ENCODE measurements at regions not wholly inside any gene's neighbourhood (a gene's known extent, or its start where the extent isn't known, plus 50 kb on each side); places are given as distances from the start of the nearest gene placed in this dataset.
"Not testable (repeated sequence)": the region's sequence is repeated elsewhere in the genome, so short reads cannot be mapped to it uniquely, and the experiment has no call there.

DNA sequence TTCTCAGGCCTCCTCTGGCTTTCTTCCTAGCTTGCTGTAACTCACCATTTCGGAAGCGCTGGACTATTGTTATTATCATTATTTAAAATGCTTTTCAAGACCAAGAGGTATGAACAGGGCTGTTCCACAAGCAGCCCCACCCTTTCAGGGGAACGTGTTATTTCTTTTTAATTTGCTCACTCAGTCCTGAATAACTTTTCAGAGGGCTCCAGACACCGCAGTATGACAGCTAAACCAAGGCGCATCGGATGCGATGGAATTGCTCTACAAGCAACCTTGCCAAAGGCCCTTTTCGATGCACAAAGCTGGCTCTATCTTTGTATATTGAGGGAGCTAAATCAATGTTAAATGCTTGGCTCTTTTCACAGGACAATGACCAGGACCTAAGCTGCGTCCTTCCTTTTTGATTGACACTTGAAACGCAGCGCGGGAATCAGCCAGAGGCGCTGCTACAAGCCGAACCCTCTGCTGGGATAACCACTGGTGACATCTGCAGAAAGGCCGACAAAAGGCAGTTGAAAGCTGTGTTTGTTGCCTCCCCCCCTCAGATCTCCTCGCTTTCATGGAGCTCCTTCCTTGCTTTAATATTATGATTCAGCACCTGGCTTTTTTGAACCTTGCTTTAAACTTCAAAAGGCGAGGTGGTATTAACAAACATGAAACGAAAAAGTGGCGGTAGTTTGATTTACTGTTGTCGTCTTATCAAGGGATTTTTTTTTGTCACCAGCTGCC is 204.7 kb upstream of the PROX1 start:
- no peak overlapping the region for H3K4me3 ChIP-seq (ENCODE audit: low read length)
- no peaks in the 10 kb centered on the region for H3K27me3 ChIP-seq (ENCODE audit: control insufficient read depth, insufficient read depth, low read length)
- no peaks in the 10 kb centered on the region for H3K9me3 ChIP-seq (replicated peaks; ENCODE audit: low read length)
- H3K4me2 ChIP-seq (ENCODE audit: low read length) = no peak overlapping the region
- no peaks in the 10 kb centered on the region for H3K36me3 ChIP-seq (ENCODE audit: insufficient read depth, low read length)
- H3K4me1 ChIP-seq (ENCODE audit: control insufficient read depth, insufficient read depth, low read length) = no peaks in the 10 kb centered on the region
- no peak overlapping the region for H3K9ac ChIP-seq (ENCODE audit: low read depth, low read length)

GRCh38 chr1:213783893-213784292 is 203.9 kb upstream of the PROX1 start:
- H3K4me3 ChIP-seq (ENCODE audit: low read length) = no peak overlapping the region
- no peaks in the 10 kb centered on the region for H3K36me3 ChIP-seq (ENCODE audit: insufficient read depth, low read length)
- H3K9ac ChIP-seq (ENCODE audit: low read depth, low read length) = no peak overlapping the region
- no peaks in the 10 kb centered on the region for H3K4me1 ChIP-seq (ENCODE audit: control insufficient read depth, insufficient read depth, low read length)
- H3K9me3 ChIP-seq (replicated peaks; ENCODE audit: low read length) = no peaks in the 10 kb centered on the region
- no peaks in the 10 kb centered on the region for H3K27me3 ChIP-seq (ENCODE audit: control insufficient read depth, insufficient read depth, low read length)
- no peak overlapping the region for H3K4me2 ChIP-seq (ENCODE audit: low read length)

- Histone ChIP-seq H3K4me1 (ENCODE audit: control insufficient read depth, insufficient read depth, low read length) (no peaks in the 10 kb centered on the region), H3K27me3 (ENCODE audit: control insufficient read depth, insufficient read depth, low read length) (no peaks in the 10 kb centered on the region), H3K36me3 (ENCODE audit: insufficient read depth, low read length) (no peaks in the 10 kb centered on the region), H3K9ac (ENCODE audit: low read depth, low read length) (no peak overlapping the region), H3K4me3 (ENCODE audit: low read length) (no peak overlapping the region), H3K4me2 (ENCODE audit: low read length) (no peak overlapping the region), H3K9me3 (replicated peaks; ENCODE audit: low read length) (no peaks in the 10 kb centered on the region)
Observed at GRCh38 chr1:213786683-213787082, 201.1 kb upstream of the PROX1 start.

- no peaks in the 10 kb centered on the region for H3K9me3 ChIP-seq (replicated peaks; ENCODE audit: low read length)
- no peaks in the 10 kb centered on the region for H3K36me3 ChIP-seq (ENCODE audit: insufficient read depth, low read length)
- no peak overlapping the region for H3K4me2 ChIP-seq (ENCODE audit: low read length)
- no peaks in the 10 kb centered on the region for H3K27me3 ChIP-seq (ENCODE audit: control insufficient read depth, insufficient read depth, low read length)
- H3K4me1 ChIP-seq (ENCODE audit: control insufficient read depth, insufficient read depth, low read length) = no peaks in the 10 kb centered on the region
- no peak overlapping the region for H3K4me3 ChIP-seq (ENCODE audit: low read length)
- H3K9ac ChIP-seq (ENCODE audit: low read depth, low read length) = no peak overlapping the region
Observed at GRCh38 chr1:213790565-213790964, 197.2 kb upstream of the PROX1 start.

DNA sequence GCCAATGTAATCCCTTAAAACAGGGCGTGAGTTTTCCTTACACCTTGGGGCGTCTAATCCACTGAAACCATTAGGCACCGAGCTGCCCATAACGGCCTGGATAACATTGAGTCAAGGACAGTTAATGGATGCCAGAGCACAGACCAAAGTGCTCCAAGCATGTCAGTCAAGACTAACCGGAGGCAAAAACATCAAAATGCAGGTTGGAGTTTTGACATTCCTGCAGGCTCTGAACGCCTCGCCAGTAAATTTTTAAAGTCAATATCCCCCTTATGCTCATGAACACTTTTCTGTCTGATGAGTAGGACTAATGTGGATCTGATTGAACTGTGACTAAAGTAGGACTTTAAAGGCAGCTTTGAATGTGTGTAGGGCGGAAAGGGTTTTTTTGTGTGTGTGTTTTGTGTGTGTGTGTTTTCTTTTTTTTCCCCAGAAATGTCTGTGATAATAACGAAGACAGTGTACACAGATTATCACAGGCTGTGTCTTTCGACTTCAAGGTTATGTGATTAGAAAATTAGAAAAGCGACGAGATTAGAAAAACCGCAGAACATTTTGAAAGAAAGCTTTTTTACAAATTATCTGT is 194.2 kb upstream of the PROX1 start:
- H3K4me3 ChIP-seq (ENCODE audit: low read length) = no peak overlapping the region
- no peaks in the 10 kb centered on the region for H3K27me3 ChIP-seq (ENCODE audit: control insufficient read depth, insufficient read depth, low read length)
- no peak overlapping the region for H3K9ac ChIP-seq (ENCODE audit: low read depth, low read length)

DNA sequence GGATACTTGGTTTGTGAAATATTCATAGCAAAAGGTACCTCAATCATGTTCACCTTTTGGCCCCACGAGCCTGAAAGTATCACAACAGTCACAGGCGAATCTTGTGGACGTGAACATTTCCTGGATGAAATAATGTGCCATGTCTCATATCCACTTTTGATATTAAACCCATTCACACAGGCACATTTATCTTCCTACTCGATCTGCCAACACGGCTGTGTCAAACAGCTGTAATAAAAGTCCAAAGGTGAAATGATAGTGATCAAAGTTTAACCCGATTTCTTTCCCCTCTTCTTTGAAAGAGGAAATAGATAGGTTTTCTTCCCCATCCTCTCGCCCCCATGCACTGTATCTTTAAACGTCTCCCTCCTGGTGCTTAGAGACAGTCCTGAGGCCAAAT is 191.2 kb upstream of the PROX1 start:
- Histone ChIP-seq H3K4me2 (ENCODE audit: low read length) (no peak overlapping the region), H3K4me1 (ENCODE audit: control insufficient read depth, insufficient read depth, low read length) (no peaks in the 10 kb centered on the region), H3K36me3 (ENCODE audit: insufficient read depth, low read length) (no peaks in the 10 kb centered on the region), H3K9me3 (replicated peaks; ENCODE audit: low read length) (no peaks in the 10 kb centered on the region), H3K4me3 (ENCODE audit: low read length) (no peak overlapping the region), H3K27me3 (ENCODE audit: control insufficient read depth, insufficient read depth, low read length) (no peaks in the 10 kb centered on the region), H3K9ac (ENCODE audit: low read depth, low read length) (no peak overlapping the region)

More for the DNA sequence above, 194.2 kb upstream of the PROX1 start:
- Histone ChIP-seq H3K9me3 (replicated peaks; ENCODE audit: low read length) (no peaks in the 10 kb centered on the region), H3K4me2 (ENCODE audit: low read length) (no peak overlapping the region), H3K4me1 (ENCODE audit: control insufficient read depth, insufficient read depth, low read length) (no peaks in the 10 kb centered on the region), H3K36me3 (ENCODE audit: insufficient read depth, low read length) (no peaks in the 10 kb centered on the region)

GRCh38 chr1:213808288-213808687 is 179.5 kb upstream of the PROX1 start:
- H3K27me3 ChIP-seq (ENCODE audit: control insufficient read depth, insufficient read depth, low read length); H3K36me3 ChIP-seq (ENCODE audit: insufficient read depth, low read length); H3K4me2 ChIP-seq (ENCODE audit: low read length); H3K4me1 ChIP-seq (ENCODE audit: control insufficient read depth, insufficient read depth, low read length); H3K4me3 ChIP-seq (ENCODE audit: low read length); H3K9ac ChIP-seq (ENCODE audit: low read depth, low read length); H3K9me3 ChIP-seq (replicated peaks; ENCODE audit: low read length): not testable (repeated sequence)

DNA sequence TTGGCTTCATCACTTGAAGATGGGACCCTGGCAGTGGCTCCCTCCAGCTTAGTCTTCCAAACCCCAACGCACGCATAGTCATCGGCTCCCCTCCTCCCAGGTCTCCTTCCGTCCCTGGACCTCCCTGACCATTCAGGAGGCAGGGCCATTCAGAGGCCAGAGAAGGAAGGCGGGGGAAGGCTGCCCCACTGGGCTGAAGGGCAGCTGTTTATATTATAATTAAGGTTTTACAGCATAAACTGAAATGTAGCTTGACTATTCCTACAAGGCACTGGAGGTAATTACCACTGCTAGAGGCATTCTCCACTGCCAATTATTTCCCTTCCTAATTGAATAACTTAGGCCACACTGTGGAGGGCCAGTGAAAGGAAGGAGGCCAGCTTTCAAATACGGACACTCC is 170.6 kb upstream of the PROX1 start:
- no peaks in the 10 kb centered on the region for H3K36me3 ChIP-seq (ENCODE audit: insufficient read depth, low read length)
- H3K27me3 ChIP-seq (ENCODE audit: control insufficient read depth, insufficient read depth, low read length) = no peaks in the 10 kb centered on the region
- H3K4me1 ChIP-seq (ENCODE audit: control insufficient read depth, insufficient read depth, low read length) = no peaks in the 10 kb centered on the region
- H3K9ac ChIP-seq (ENCODE audit: low read depth, low read length) = no peak overlapping the region
- no peaks in the 10 kb centered on the region for H3K9me3 ChIP-seq (replicated peaks; ENCODE audit: low read length)
- H3K4me2 ChIP-seq (ENCODE audit: low read length) = no peak overlapping the region
- H3K4me3 ChIP-seq (ENCODE audit: low read length) = no peak overlapping the region

DNA sequence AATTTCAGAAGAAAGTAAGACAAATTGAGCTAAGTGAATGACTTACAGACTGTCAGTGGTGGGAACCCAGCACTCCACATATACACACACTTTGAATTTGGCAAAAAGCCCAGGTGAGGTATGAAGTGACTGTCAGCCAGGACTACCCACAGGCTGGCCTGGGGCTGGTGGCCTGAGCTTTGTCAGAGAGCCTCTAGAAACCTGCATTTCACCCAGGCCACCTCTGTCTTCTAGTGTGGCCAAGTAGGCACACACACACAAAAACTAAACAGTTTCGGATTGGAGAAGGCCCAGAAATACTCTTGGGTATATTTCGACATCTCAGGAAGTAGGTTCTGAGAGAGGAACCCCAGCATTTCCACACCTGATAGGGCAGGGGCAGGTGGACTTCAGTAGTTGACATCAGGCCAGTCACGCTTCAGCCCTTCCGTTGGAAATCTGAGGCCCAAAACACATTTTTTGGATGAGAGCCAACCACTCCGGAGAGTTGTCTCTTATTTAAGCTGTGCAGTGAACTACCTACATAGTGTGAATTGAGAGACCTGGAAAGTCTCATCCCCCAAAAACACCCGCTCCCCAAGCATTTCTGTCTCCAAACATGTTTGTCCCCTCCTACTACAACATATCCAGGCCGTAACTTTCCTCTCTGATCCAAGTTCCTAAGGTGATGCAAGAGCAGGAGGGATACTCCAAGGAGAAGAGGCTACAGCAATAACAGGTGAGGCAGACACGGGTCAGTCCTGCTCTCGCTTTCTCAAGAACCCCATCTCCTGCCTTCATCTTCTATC is 167.2 kb upstream of the PROX1 start:
- Histone ChIP-seq H3K4me2 (ENCODE audit: low read length) (no peak overlapping the region), H3K4me3 (ENCODE audit: low read length) (no peak overlapping the region), H3K4me1 (ENCODE audit: control insufficient read depth, insufficient read depth, low read length) (no peaks in the 10 kb centered on the region), H3K9me3 (replicated peaks; ENCODE audit: low read length) (no peaks in the 10 kb centered on the region), H3K36me3 (ENCODE audit: insufficient read depth, low read length) (no peaks in the 10 kb centered on the region), H3K9ac (ENCODE audit: low read depth, low read length) (no peak overlapping the region), H3K27me3 (ENCODE audit: control insufficient read depth, insufficient read depth, low read length) (no peaks in the 10 kb centered on the region)

- Histone ChIP-seq H3K27me3 (ENCODE audit: control insufficient read depth, insufficient read depth, low read length) (no peaks in the 10 kb centered on the region), H3K36me3 (ENCODE audit: insufficient read depth, low read length) (no peaks in the 10 kb centered on the region), H3K4me3 (ENCODE audit: low read length) (no peak overlapping the region), H3K4me2 (ENCODE audit: low read length) (no peak overlapping the region), H3K9me3 (replicated peaks; ENCODE audit: low read length) (no peaks in the 10 kb centered on the region), H3K9ac (ENCODE audit: low read depth, low read length) (no peak overlapping the region), H3K4me1 (ENCODE audit: control insufficient read depth, insufficient read depth, low read length) (no peaks in the 10 kb centered on the region)
Observed at GRCh38 chr1:213821175-213821942, 166.4 kb upstream of the PROX1 start.

GRCh38 chr1:213821943-213822334 is 165.8 kb upstream of the PROX1 start:
- no peaks in the 10 kb centered on the region for H3K27me3 ChIP-seq (ENCODE audit: control insufficient read depth, insufficient read depth, low read length)
- no peak overlapping the region for H3K4me2 ChIP-seq (ENCODE audit: low read length)
- H3K9me3 ChIP-seq (replicated peaks; ENCODE audit: low read length) = no peaks in the 10 kb centered on the region
- H3K4me3 ChIP-seq (ENCODE audit: low read length) = no peak overlapping the region
- no peaks in the 10 kb centered on the region for H3K36me3 ChIP-seq (ENCODE audit: insufficient read depth, low read length)
- no peak overlapping the region for H3K9ac ChIP-seq (ENCODE audit: low read depth, low read length)
- H3K4me1 ChIP-seq (ENCODE audit: control insufficient read depth, insufficient read depth, low read length) = no peaks in the 10 kb centered on the region
